ENCODE measurements at regions not wholly inside any gene's neighbourhood (a gene's known extent, or its start where the extent isn't known, plus 50 kb on each side); places are given as distances from the start of the nearest gene placed in this dataset.

DNA sequence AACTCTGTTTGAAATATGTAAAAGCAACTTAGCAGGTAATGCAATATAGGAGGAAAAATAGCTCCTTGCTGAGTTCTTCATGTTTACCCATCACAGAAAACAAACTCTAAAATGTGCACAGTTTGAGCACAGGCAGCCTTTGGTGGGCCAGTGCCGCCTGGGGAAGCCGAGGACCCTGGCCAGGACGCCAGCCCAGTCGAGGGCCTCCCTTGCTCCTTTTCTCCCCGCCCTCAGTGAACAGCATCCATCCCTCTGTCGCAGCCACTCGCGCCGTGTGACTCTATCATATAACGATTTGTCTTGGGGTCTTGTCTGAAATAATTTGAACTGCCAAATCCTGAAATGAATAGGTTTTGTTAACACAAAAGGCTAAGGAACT, 286.7 kb upstream of the IRX4 start:
- no peak for DNase-seq (ENCODE audit: extremely low read depth, low read depth)
- TF ChIP-seq, protein P1, sequence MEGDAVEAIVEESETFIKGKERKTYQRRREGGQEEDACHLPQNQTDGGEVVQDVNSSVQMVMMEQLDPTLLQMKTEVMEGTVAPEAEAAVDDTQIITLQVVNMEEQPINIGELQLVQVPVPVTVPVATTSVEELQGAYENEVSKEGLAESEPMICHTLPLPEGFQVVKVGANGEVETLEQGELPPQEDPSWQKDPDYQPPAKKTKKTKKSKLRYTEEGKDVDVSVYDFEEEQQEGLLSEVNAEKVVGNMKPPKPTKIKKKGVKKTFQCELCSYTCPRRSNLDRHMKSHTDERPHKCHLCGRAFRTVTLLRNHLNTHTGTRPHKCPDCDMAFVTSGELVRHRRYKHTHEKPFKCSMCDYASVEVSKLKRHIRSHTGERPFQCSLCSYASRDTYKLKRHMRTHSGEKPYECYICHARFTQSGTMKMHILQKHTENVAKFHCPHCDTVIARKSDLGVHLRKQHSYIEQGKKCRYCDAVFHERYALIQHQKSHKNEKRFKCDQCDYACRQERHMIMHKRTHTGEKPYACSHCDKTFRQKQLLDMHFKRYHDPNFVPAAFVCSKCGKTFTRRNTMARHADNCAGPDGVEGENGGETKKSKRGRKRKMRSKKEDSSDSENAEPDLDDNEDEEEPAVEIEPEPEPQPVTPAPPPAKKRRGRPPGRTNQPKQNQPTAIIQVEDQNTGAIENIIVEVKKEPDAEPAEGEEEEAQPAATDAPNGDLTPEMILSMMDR (IDR thresholded peaks at IDR 0.05; ENCODE audit: low read depth, low read length) = no peak

- TF ChIP-seq, protein P1 (IDR thresholded peaks at IDR 0.05; ENCODE audit: low read depth, low read length) = no peak
These were observed 286.1 kb upstream of the IRX4 start for GRCh38 chr5:2168601-2169429.

GRCh38 chr5:2167671-2168070, 284.9 kb upstream of the IRX4 start:
- no peak for DNase-seq (ENCODE audit: extremely low read depth, low read depth)
- TF ChIP-seq, protein P1 (IDR thresholded peaks at IDR 0.05; ENCODE audit: low read depth, low read length) = no peak

More at GRCh38 chr5:2168601-2169429, 286.1 kb upstream of the IRX4 start:
- no peak for DNase-seq (ENCODE audit: extremely low read depth, low read depth)

DNA sequence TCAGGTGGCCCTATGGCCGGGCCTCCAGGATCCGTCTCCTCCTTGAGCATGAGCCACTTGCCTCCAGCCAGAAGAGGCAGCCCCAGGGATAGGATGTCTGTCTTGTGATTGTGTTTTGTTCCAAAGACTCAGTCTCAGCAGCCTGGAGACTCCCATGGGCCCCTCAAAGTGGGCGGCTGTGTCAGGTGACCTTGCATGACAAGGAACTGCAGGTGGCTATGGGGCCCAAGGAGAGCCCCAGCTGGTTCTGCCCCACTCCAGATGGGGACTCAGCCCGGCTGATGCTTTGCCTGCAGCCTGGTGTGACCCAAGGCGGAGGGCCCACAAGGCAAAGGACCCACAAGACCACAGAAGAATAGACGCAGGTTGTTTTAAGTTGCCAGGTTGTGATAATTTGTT, 284.3 kb upstream of the IRX4 start:
- TF ChIP-seq, protein P1 (IDR thresholded peaks at IDR 0.05; ENCODE audit: low read depth, low read length) = no peak
- no peak for DNase-seq (ENCODE audit: extremely low read depth, low read depth)

DNA sequence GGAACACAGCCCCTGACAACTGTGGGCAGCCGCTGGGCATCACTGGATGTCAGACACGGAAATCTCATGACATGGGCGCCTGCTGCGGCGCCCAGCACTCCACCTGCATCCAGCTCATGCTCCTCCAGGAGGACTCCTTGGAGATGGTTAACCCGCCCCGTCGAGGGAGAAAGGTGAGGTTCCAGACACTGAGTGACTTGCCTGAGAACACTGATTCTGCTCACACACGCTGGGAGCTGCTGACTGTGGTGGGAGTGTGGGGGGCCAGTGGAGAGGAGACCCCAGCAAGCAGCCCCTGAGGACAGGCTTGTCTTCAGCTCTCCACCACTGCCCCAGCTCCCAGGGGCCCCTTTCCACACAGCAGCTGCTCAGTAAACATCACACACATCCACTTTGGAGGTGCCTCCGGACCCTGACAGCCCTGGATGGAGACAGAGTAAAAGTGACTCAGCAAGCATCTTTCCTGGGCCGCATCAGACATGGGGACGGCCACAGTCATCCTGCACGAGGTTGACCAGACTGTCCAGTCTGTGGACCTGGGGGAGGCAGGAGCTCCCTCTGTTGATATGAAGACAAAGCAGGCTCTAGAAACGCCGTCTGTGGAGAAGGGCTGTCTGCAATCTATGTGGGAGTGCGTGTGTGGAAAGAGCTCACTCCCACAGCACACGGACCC, 283.7 kb upstream of the IRX4 start:
- no peak for DNase-seq (ENCODE audit: extremely low read depth, low read depth)
- TF ChIP-seq, protein P1 (IDR thresholded peaks at IDR 0.05; ENCODE audit: low read depth, low read length) = no peak

DNA sequence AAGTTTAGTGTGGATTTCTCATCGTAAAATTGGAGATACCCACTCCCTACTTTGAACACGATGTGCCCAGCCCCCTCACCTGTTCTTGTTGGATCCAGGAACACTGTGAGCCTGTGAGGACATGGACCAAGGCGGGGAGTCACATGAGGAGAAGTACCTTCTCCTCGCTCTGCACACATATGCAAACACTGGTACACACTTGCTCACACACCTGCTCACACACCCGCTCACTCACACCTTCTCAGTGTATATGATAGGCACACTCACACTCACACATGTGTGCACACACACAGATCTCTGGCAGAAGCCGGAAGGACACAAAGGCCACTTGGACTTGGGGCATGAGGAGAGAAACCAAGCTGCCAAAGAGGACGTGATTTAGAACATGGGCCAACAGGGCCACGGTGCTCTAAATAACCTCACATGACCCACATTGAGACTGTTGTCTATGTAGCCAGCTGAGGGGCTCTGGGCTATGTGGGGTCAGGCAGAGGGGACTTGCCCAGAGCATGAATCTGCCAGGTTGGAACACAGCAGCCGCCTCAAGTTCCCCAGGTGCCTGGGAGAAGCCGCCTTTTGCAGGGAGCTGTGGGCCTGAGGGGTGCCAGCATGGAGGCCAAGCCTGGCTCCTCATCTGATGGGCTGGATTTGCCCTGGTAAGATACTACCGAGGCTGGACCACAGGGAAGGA, 283.0 kb upstream of the IRX4 start:
- no peak for DNase-seq (ENCODE audit: extremely low read depth, low read depth)
- TF ChIP-seq, protein P1 (IDR thresholded peaks at IDR 0.05; ENCODE audit: low read depth, low read length) = no peak

DNA sequence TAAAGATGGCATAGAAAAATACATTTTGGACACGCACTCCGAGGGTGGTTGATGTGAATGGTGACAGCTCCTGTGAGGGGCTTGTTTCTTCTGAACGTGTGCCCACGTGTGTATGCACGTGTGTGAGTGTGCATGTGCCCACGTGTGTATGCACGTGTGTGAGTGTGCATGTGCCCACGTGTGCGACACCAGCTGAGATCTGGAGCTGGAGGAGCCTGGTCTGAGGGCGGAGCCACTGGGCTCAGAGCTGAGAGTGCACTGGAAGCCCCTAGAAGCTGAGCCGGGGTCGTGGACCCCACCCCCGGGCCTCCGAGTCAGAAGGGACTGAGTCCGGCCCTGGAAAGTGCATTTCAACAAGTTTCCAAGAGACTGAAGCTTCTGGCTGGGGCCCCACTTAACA, 282.5 kb upstream of the IRX4 start:
- DNase-seq (ENCODE audit: extremely low read depth, low read depth) = no peak
- TF ChIP-seq, protein P1 (IDR thresholded peaks at IDR 0.05; ENCODE audit: low read depth, low read length) = no peak

All from AG09319 (cell line).